Stimulated activated CD8-positive, alpha-beta memory T cell treated with anti-CD3 and anti-CD28 coated beads, Interleukin-2, amount 100 ng/mL, for 1 hour (primary cell): ENCODE measurements at regions not wholly inside any gene's neighbourhood (a gene's known extent, or its start where the extent isn't known, plus 50 kb on each side); places are given as distances from the start of the nearest gene placed in this dataset.
"Not testable (repeated sequence)": the region's sequence is repeated elsewhere in the genome, so short reads cannot be mapped to it uniquely, and the experiment has no call there.

ENCODE experiments used
- DNase-seq, 2 donors: peaks; one replicate each; pipeline ENCODE4 v3.0.0-alpha.2; 2020; ENCODE audit warnings: low read depth in 2 of 2

- not testable (repeated sequence) for DNase-seq
Measured at GRCh38 chr11:123344188-123344587, 85.9 kb upstream of the GRAMD1B start.

- no peak for DNase-seq
Measured at GRCh38 chr11:123338997-123339752, 90.9 kb upstream of the GRAMD1B start.

- DNase-seq, result no peak
Measured at GRCh38 chr11:123338266-123338800, 91.7 kb upstream of the GRAMD1B start.

GRCh38 chr11:123334925-123335324, 95.1 kb upstream of the GRAMD1B start:
- DNase-seq, result no peak

GRCh38 chr11:123332577-123332976, 97.5 kb upstream of the GRAMD1B start:
- not testable (repeated sequence) for DNase-seq

GRCh38 chr11:123330948-123331347, 99.1 kb upstream of the GRAMD1B start:
- no peak for DNase-seq

GRCh38 chr11:123330471-123330870, 99.6 kb upstream of the GRAMD1B start:
- no peak for DNase-seq

- DNase-seq, result no peak
Measured at GRCh38 chr11:123330071-123330470, 100.0 kb upstream of the GRAMD1B start.

GRCh38 chr11:123328281-123328867, 101.7 kb upstream of the GRAMD1B start:
- DNase-seq, result no peak

- no peak for DNase-seq
Measured at GRCh38 chr11:123325533-123325932, 104.5 kb upstream of the GRAMD1B start.

- DNase-seq, result no peak
Measured at GRCh38 chr11:123323568-123323967, 106.5 kb upstream of the GRAMD1B start.

- DNase-seq, result no peak
Measured at GRCh38 chr11:123321636-123322035, 108.4 kb upstream of the GRAMD1B start.

- DNase-seq, result no peak
Measured at GRCh38 chr11:123318623-123319022, 111.4 kb upstream of the GRAMD1B start.

- DNase-seq, result not testable (repeated sequence)
Measured at GRCh38 chr11:123318132-123318531, 111.9 kb upstream of the GRAMD1B start.

- DNase-seq, result no peak
Measured at GRCh38 chr11:123316003-123316402, 114.1 kb upstream of the GRAMD1B start.

- no peak for DNase-seq
Measured at GRCh38 chr11:123314972-123315371, 115.1 kb upstream of the GRAMD1B start.

GRCh38 chr11:123313262-123313661, 116.8 kb upstream of the GRAMD1B start:
- DNase-seq, result no peak

GRCh38 chr11:123308077-123308476, 113.0 kb upstream of the CLMP start:
- no peak for DNase-seq

- DNase-seq, result no peak
Measured at GRCh38 chr11:123307276-123307675, 112.2 kb upstream of the CLMP start.

- no peak for DNase-seq
Measured at GRCh38 chr11:123306531-123306930, 111.5 kb upstream of the CLMP start.

GRCh38 chr11:123305601-123306375, 110.7 kb upstream of the CLMP start:
- no peak for DNase-seq

- DNase-seq, result no peak
Measured at GRCh38 chr11:123304828-123305466, 109.9 kb upstream of the CLMP start.
